Transverse colon (tissue), 4 donors: ENCODE measurements at regions not wholly inside any gene's neighbourhood (a gene's known extent, or its start where the extent isn't known, plus 50 kb on each side); places are given as distances from the start of the nearest gene placed in this dataset.
"Not testable (repeated sequence)": the region's sequence is repeated elsewhere in the genome, so short reads cannot be mapped to it uniquely, and the experiment has no call there.

Experiments
- DNase-seq: peaks from one replicate; pipeline ENCODE4 v3.0.0-alpha.2; 2019
- H3K27ac ChIP-seq, 4 donors: fragments of 200-600 bp; sonication (generic); 2 replicates each; pipeline ENCODE4 v1.5.1; 2016 to 2018; ENCODE audit warnings: inconsistent platforms in 4 of 4
- H3K27me3 ChIP-seq: fragments of 200-600 bp; sonication (generic); 2 replicates; pipeline ENCODE4 v1.5.1; 2017; ENCODE audit warnings: inconsistent platforms
- H3K36me3 ChIP-seq, 4 donors: fragments of 200-600 bp; sonication (generic); 2 replicates each; pipeline ENCODE4 v1.5.1; 2017 to 2019; ENCODE audit warnings: inconsistent platforms in 4 of 4
- H3K4me1 ChIP-seq, 4 donors: fragments of 200-600 bp; sonication (generic); 2 replicates each; pipeline ENCODE4 v1.5.1; 2017 to 2020; ENCODE audit warnings: inconsistent platforms in 4 of 4
- H3K4me3 ChIP-seq, 4 donors: fragments of 200-600 bp; sonication (generic); 1 replicate in 1 of 4; 2 replicates in 3 of 4; pipeline versions ENCODE4 v1.5.1 to v1.6.1; 2017 to 2019; ENCODE audit warnings: inconsistent platforms in 4 of 4
- H3K9me3 ChIP-seq, 2 donors: fragments of 200-600 bp; sonication (generic); 2 replicates each; pipeline ENCODE4 v1.5.1; 2017 to 2019; ENCODE audit warnings: inconsistent platforms in 2 of 2
- CTCF ChIP-seq, 5 experiments: fragments of 200-600 bp in 3 of 5; fragments of 450-650 bp in 2 of 5; sonication (generic) in 3 of 5; IDR thresholded peaks; 1 replicate in 2 of 5; 2 replicates in 3 of 5; pipeline ENCODE4 v1.5.1; 2016 to 2017; ENCODE audit warnings: antibody characterized with exemption in 5 of 5, inconsistent platforms in 3 of 5, mild to moderate bottlenecking in 2 of 5, moderate library complexity in 1 of 5
- EP300 ChIP-seq: sonication (generic); formaldehyde crosslinking; IDR thresholded peaks from one replicate; pipeline ENCODE4 v1.6.1; 2017; ENCODE audit warnings: antibody characterized with exemption, low read depth
- POLR2A ChIP-seq: fragments of 450-650 bp; IDR thresholded peaks from one replicate; pipeline ENCODE4 v1.6.1; 2016; ENCODE audit warnings: antibody characterized with exemption, mild to moderate bottlenecking, moderate library complexity
- POLR2AphosphoS5 ChIP-seq, 3 donors: sonication (generic); formaldehyde crosslinking; IDR thresholded peaks; one replicate each; pipeline ENCODE4 v1.6.1; 2016; ENCODE audit warnings: antibody characterized with exemption in 3 of 3
- WGBS, 2 donors: methylation state at CpG; one replicate each; pipeline ENCODE4 v1.1.5; 2018; ENCODE audit warnings: low coverage in 1 of 2; 5-methylcytosine and 5-hydroxymethylcytosine counted together
- in situ Hi-C, 4 donors: fragments of 200-750 bp; cut with MboI; loops; one replicate each; pipeline versions ENCODE4 v1.15.0 to v1.15.1; 2017; ENCODE audit warnings: low sequenced_read_pairs in 3 of 4, low pct_ligation_motif_present in 1 of 4, low pct_unique_long_range_greater_than_20kb in 1 of 4
- intact Hi-C: fragments of 100-400 bp; cut with DNase I; formaldehyde crosslinking; loops from one replicate; pipeline ENCODE4 v1.15.1; 2023; ENCODE audit warnings: low total_unique reads

DNA sequence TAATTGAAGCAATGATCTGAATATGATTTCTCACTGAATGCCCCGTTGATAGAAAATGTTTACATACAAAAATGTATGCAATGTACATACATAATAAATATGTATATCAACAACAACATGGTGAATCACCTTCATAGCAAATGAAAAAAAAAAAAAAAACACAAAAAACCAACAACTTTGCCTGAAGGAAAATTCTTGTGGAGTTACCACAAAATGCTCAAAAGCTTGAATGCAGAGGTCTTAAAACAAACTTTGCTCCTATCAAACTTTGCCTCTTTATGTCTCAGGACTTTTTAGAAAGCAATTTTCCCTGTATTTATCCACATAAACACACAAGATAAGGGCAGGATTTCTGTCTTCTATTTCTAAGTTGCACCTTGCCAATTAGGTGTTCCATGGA, 92.9 kb upstream of the SIX2 start:
- H3K4me3 ChIP-seq = no peak overlapping the region
- in situ Hi-C loops = no loop called here
- H3K27ac ChIP-seq = no peak overlapping the region
- intact Hi-C loops = no loop called here
- 66 to 73% methylated on average over 1 of the region's 1 CpG for WGBS, 2 donors
- H3K4me1 ChIP-seq = no peaks in the 10 kb centered on the region
- DNase-seq = no peak
- H3K27me3 ChIP-seq = no peaks in the 10 kb centered on the region
- H3K36me3 ChIP-seq = no peaks in the 10 kb centered on the region
- TF ChIP-seq CTCF (IDR thresholded peaks at IDR 0.05) (no peak), POLR2AphosphoS5 (IDR thresholded peaks at IDR 0.05) (no peak), POLR2A (no peak), EP300 (no peak)
- H3K9me3 ChIP-seq = no peaks in the 10 kb centered on the region

DNA sequence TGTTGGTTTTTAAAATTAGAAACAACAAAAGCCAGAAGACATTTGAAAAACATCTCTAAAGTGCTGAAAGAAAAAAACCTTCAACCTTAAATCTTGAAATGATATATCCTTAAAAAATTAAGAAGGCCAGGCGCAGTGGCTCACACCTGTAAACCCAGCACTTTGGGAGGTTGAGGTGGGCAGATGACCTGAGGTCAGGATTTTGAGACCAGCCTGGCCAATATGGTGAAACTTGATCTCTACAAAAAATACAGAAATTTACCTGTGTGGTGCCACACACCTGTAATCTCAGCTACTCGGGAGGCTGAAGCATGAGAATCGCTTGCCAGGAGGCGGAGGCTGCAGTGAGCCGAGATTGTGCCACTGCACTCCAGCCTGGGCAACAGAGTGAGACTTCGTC, 87.7 kb upstream of the SIX2 start:
- 91 to 92% methylated on average over 6 of the region's 6 CpGs for WGBS, 2 donors
- H3K27ac ChIP-seq = no peak overlapping the region
- intact Hi-C loops = no loop called here
- H3K4me1 ChIP-seq = no peaks in the 10 kb centered on the region
- H3K9me3 ChIP-seq = no peaks in the 10 kb centered on the region
- in situ Hi-C loops = no loop called here
- peaks cover 14% of the 10 kb centered on the region for H3K27me3 ChIP-seq
- no peak for DNase-seq
- no peak overlapping the region for H3K4me3 ChIP-seq
- TF ChIP-seq EP300 (no peak), POLR2A (no peak), POLR2AphosphoS5 (IDR thresholded peaks at IDR 0.05) (no peak), CTCF (IDR thresholded peaks at IDR 0.05) (no peak)
- H3K36me3 ChIP-seq = no peaks in the 10 kb centered on the region

DNA sequence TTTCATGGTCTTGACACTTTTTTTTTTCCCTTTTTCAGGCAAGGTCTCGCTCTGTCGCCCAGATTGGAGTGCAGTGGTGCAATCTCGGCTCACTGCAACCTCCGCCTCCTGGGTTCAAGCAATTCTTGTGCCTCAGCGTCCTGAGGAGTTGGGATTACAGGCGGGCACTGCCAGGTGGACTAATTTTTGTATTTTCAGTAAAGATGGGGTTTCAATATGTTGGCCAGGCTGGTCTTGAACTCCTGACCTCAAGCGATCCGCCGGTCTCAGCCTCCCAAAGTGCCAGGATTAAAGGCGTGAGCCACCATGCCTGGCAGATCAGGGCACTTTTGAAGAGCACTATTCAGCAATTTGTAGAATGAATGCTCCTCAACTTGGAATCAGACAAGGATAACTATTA, 86.8 kb upstream of the SIX2 start:
- H3K4me3 ChIP-seq, H3K36me3 ChIP-seq, intact Hi-C loops, H3K4me1 ChIP-seq, in situ Hi-C loops, H3K27ac ChIP-seq, H3K9me3 ChIP-seq, DNase-seq: not testable (repeated sequence)
- peaks cover 14% of the 10 kb centered on the region for H3K27me3 ChIP-seq
- 83 to 94% methylated on average over 5 to 10 of the region's 10 CpGs for WGBS, 2 donors

DNA sequence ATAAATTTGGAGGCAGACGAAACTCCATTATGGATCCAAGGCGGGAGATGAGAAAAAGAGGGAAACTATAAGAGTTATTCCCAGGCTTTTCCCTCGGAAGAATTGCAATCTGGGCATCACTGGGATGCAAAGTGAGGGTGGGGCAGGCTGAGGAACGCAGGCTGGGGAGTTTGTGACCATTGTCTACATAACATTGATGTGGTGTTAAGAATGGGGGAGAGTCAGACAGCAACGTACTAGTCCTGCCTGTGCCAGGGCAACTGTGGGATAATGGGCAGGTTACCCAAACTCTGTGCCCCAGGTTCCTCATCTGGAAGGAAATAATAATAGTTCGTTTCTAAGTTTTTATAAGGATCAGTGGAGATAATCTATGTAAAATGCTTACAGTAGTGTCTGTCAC, 84.4 kb upstream of the SIX2 start:
- Histone ChIP-seq H3K36me3 (no peaks in the 10 kb centered on the region), H3K27me3 (peaks cover 14% of the 10 kb centered on the region), H3K27ac (no peak overlapping the region), H3K4me3 (no peak overlapping the region), H3K4me1 (no peaks in the 10 kb centered on the region), H3K9me3 (no peaks in the 10 kb centered on the region)
- in situ Hi-C loops = no loop called here
- intact Hi-C loops = no loop called here
- no peak for DNase-seq
- TF ChIP-seq CTCF (IDR thresholded peaks at IDR 0.05) = no peak
- TF ChIP-seq EP300 = no peak
- TF ChIP-seq POLR2AphosphoS5 (IDR thresholded peaks at IDR 0.05) = no peak
- no peak for TF ChIP-seq POLR2A
- WGBS, 2 donors = 57 to 66% methylated on average over 4 to 6 of the region's 6 CpGs

GRCh38 chr2:45093181-45093580, 83.9 kb upstream of the SIX2 start:
- intact Hi-C loops = no loop called here
- TF ChIP-seq POLR2A = no peak
- TF ChIP-seq CTCF (IDR thresholded peaks at IDR 0.05) = no peak
- no peak for TF ChIP-seq POLR2AphosphoS5 (IDR thresholded peaks at IDR 0.05)
- no peak for TF ChIP-seq EP300

More at GRCh38 chr2:45093181-45093580, 83.9 kb upstream of the SIX2 start:
- in situ Hi-C loops = no loop called here
- H3K4me1 ChIP-seq = no peaks in the 10 kb centered on the region
- H3K36me3 ChIP-seq = no peaks in the 10 kb centered on the region
- peaks cover 14% of the 10 kb centered on the region for H3K27me3 ChIP-seq
- H3K9me3 ChIP-seq = no peaks in the 10 kb centered on the region
- 98% methylated on average over 5 of the region's 5 CpGs for WGBS, 2 donors
- no peak overlapping the region for H3K27ac ChIP-seq
- H3K4me3 ChIP-seq = no peak overlapping the region
- no peak for DNase-seq
